Endodermal cell (in vitro differentiated cells): ENCODE measurements at regions not wholly inside any gene's neighbourhood (a gene's known extent, or its start where the extent isn't known, plus 50 kb on each side); places are given as distances from the start of the nearest gene placed in this dataset.

Experiments used
- DNase-seq: peaks from one replicate; pipeline ENCODE4 v3.0.0-alpha.2; 2017
- H3K27ac ChIP-seq: 2 replicates; pipeline ENCODE4 v1.5.1; 2013; ENCODE audit warnings: mild to moderate bottlenecking, low read depth, low read length, moderate library complexity
- H3K27me3 ChIP-seq: 2 replicates; pipeline ENCODE4 v1.6.1; 2013; ENCODE audit warnings: mild to moderate bottlenecking, low read length, moderate library complexity; ENCODE audit not compliant: insufficient read depth, control insufficient read depth, poor library complexity, severe bottlenecking
- H3K36me3 ChIP-seq: 2 replicates; pipeline ENCODE4 v1.7.0; 2013; ENCODE audit warnings: mild to moderate bottlenecking, low read length, moderate library complexity; ENCODE audit not compliant: control insufficient read depth, insufficient read depth
- H3K4me1 ChIP-seq: one replicate; pipeline ENCODE4 v1.7.0; 2013; ENCODE audit warnings: low read length; ENCODE audit not compliant: control insufficient read depth, insufficient read depth
- H3K4me3 ChIP-seq: 2 replicates; pipeline ENCODE4 v1.5.1; 2013; ENCODE audit warnings: mild to moderate bottlenecking, low read length, moderate library complexity
- H3K9ac ChIP-seq: 2 replicates; pipeline ENCODE4 v1.6.1; 2013; ENCODE audit warnings: mild to moderate bottlenecking, low read length, moderate library complexity; ENCODE audit not compliant: poor library complexity, severe bottlenecking; ENCODE audit errors: extremely low read depth
- H3K9me3 ChIP-seq: 2 replicates; pipeline ENCODE4 v1.6.1; 2013; ENCODE audit warnings: mild to moderate bottlenecking, low read length, moderate library complexity; ENCODE audit not compliant: control insufficient read depth
- H3K27ac Mint-ChIP-seq: 2 replicates; pipeline ENCODE4 v1.8.0; 2020; ENCODE audit warnings: mixed read lengths
- H3K27me3 Mint-ChIP-seq: 2 replicates; pipeline ENCODE4 v1.8.0; 2021; ENCODE audit warnings: mild to moderate bottlenecking, mixed read lengths; ENCODE audit not compliant: insufficient read depth
- H3K36me3 Mint-ChIP-seq: 2 replicates; pipeline ENCODE4 v1.8.0; 2020; ENCODE audit warnings: low read depth, mixed read lengths
- H3K4me1 Mint-ChIP-seq: 2 replicates; pipeline ENCODE4 v1.8.0; 2020; ENCODE audit warnings: mixed read lengths
- H3K4me3 Mint-ChIP-seq: 2 replicates; pipeline ENCODE4 v1.8.0; 2020; ENCODE audit warnings: mild to moderate bottlenecking, moderate library complexity, mixed read lengths
- H3K9me3 Mint-ChIP-seq: 2 replicates; pipeline ENCODE4 v1.8.0; 2020; ENCODE audit warnings: mild to moderate bottlenecking, mixed read lengths
- CTCF ChIP-seq: fragments of 200-600 bp; sonication (generic); conservative IDR thresholded peaks from 2 replicates; pipeline ENCODE4 v1.5.0; 2021; ENCODE audit warnings: antibody characterized with exemption, mild to moderate bottlenecking
- WGBS, 2 experiments: methylation state at CpG; one replicate each; pipeline versions ENCODE4 v1.1.5 to v1.1.7; 2013; ENCODE audit warnings: missing lambda C conversion rate in 2 of 2, mixed read lengths in 1 of 2; ENCODE audit not compliant: insufficient coverage in 1 of 2, insufficient read length in 1 of 2; 5-methylcytosine and 5-hydroxymethylcytosine counted together

GRCh38 chr12:60337839-60338549, 742.2 kb downstream of the SLC16A7 start:
- TF ChIP-seq CTCF, result no peak

GRCh38 chr12:60345442-60345841, 749.6 kb downstream of the SLC16A7 start:
- Histone ChIP-seq H3K9me3 (peaks cover 5% of the 10 kb centered on the region), H3K27me3 (no peaks in the 10 kb centered on the region), H3K36me3 (no peaks in the 10 kb centered on the region), H3K4me3 (no peak overlapping the region), H3K27ac (no peak overlapping the region), H3K4me1 (no peaks in the 10 kb centered on the region), H3K9ac (no peak overlapping the region)
- no peaks in the 10 kb centered on the region for H3K27me3 Mint-ChIP-seq
- no peak overlapping the region for H3K27ac Mint-ChIP-seq
- no peaks in the 10 kb centered on the region for H3K9me3 Mint-ChIP-seq
- DNase-seq, result no peak
- whole genome bisulfite sequencing, 2 experiments, result 86 to 96% methylated on average over 1 of the region's 1 CpG
- no peaks in the 10 kb centered on the region for H3K36me3 Mint-ChIP-seq
- H3K4me3 Mint-ChIP-seq, result no peak overlapping the region
- no peak for TF ChIP-seq CTCF
- H3K4me1 Mint-ChIP-seq, result no peaks in the 10 kb centered on the region

More at GRCh38 chr12:60337839-60338549, 742.2 kb downstream of the SLC16A7 start:
- H3K9ac ChIP-seq, result no peak overlapping the region
- Mint-ChIP-seq H3K4me3 (no peak overlapping the region), H3K4me1 (no peaks in the 10 kb centered on the region), H3K27me3 (no peaks in the 10 kb centered on the region), H3K9me3 (no peaks in the 10 kb centered on the region), H3K27ac (no peak overlapping the region), H3K36me3 (no peaks in the 10 kb centered on the region)
- H3K27ac ChIP-seq, result no peak overlapping the region
- 90% methylated on average over 4 of the region's 5 CpGs; no CpG with 5 or more reads in 1 of the 2 experiments for WGBS, 2 experiments
- no peak for DNase-seq
- H3K27me3 ChIP-seq, result no peaks in the 10 kb centered on the region
- no peaks in the 10 kb centered on the region for H3K36me3 ChIP-seq
- no peak overlapping the region for H3K4me3 ChIP-seq
- H3K4me1 ChIP-seq, result no peaks in the 10 kb centered on the region
- H3K9me3 ChIP-seq, result peaks cover 8% of the 10 kb centered on the region

- Mint-ChIP-seq H3K36me3 (no peaks in the 10 kb centered on the region), H3K27me3 (no peaks in the 10 kb centered on the region), H3K27ac (no peak overlapping the region), H3K4me3 (no peak overlapping the region), H3K4me1 (no peaks in the 10 kb centered on the region), H3K9me3 (no peaks in the 10 kb centered on the region)
- Histone ChIP-seq H3K9me3 (peaks cover 5% of the 10 kb centered on the region), H3K4me3 (no peak overlapping the region), H3K27me3 (no peaks in the 10 kb centered on the region), H3K27ac (no peak overlapping the region), H3K4me1 (no peaks in the 10 kb centered on the region), H3K9ac (no peak overlapping the region), H3K36me3 (no peaks in the 10 kb centered on the region)
- no peak for TF ChIP-seq CTCF
- DNase-seq, result no peak
- 80 to 86% methylated on average over 2 to 3 of the region's 3 CpGs for WGBS, 2 experiments
Measured at GRCh38 chr12:60349232-60349978, 753.6 kb downstream of the SLC16A7 start.
